ENCODE measurements at regions not wholly inside any gene's neighbourhood (a gene's known extent, or its start where the extent isn't known, plus 50 kb on each side); places are given as distances from the start of the nearest gene placed in this dataset.
"Not testable (repeated sequence)": the region's sequence is repeated elsewhere in the genome, so short reads cannot be mapped to it uniquely, and the experiment has no call there.

DNA sequence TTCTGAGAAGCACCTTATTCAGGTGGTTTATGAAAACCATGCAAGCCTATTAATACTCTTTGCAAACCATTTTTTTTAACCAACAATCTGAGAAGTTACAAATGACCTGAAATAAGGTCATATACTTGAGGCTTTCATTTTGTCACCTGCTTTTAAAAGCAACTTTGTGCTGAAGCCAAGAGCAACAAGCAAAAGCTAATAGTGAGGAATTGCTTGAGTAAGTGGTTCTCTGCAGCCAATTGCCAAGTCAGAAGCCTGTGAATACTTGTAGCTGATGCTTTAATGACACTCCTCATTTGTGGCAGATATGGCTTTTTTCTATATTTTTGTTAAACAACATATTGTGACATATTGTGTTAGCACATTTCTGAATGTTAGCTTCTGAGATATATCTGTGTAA is 126.7 kb upstream of the ZNF608 start:
- DNase-seq, result no peak

DNA sequence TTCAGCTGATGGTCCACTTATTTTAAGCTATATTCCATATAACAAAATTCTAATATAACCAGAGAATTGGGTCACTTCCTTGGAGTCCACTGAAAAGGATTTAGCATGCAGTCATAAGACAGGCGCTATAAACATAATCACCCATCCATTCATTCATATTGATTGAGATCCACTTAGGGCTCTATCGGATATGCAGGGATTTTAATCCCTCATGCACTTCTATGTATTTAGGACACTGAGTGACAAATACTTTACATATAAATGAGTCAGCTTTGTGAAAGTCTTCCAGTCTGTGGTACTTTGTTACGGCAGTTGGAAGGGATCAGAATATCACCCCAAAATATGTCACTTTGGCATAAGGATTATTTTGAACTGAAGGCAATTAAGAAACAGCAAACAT is 127.3 kb upstream of the ZNF608 start:
- no peak for DNase-seq

DNA sequence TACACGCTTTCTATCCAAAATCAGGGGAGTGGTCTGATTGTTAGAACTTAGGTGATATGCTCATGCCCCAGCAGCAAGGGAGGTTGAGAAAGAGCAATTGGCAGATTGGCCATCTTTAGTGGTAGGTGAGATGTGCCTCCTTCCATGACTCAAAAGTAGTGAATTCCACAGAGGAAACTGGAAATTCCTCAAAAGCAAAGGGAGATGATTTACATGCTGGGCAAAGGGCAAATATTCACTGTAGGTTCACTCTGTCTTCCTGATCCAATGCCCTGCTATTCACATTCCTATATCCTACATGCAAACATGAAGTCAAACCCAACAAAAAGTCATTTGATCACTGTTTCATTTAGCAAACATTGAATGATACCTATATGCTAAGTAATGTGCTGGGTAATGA is 130.1 kb upstream of the ZNF608 start:
- DNase-seq, result no peak

DNA sequence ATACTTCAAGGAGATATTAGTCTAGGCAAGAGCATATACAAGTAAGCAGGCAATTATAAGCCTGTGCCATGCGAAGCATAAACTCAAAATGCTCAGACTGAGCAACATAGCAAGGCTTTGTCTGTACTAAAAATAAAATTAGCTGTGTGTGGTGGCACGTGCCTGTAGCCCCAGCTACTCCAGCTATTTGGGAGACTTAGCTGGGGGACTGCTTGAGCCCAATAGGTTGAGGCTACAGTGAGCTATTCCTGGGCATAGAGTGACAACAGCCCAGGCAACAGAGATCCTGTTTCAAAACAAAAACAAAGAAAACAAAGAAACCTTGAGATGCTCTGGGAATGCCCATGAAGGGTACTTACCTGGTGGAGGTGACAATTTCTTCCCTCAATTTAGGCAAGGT is 130.5 kb upstream of the ZNF608 start:
- no peak for DNase-seq

DNA sequence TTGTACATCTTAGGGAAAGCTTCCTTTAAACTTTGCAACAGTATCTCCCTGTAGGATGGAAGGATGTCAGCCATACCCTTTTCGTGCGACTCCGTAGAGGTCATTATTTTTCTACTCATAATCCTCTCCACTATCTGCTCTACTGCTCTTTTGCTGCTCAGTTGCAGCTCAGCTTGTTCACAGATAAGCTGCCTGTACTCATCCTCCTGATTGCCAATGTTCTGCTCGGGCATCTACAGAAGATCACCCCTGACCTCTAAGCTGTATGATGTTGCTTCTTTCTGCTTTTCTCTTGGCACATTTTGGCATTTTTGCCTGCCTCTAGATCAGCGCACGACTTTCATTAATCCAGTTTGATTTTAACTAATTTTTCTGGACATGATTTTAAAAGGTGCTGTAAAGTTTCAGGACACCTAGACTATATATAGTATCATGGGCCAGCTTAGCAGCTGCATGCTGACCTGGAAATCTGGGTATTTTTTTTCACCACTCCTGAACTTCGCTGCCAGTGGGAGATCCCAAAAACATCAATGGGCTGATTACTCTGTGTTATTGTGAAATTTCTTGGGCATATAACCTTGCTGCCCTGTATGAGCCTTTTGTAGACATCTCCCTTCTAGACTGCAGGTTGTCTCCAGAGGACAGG is 131.2 kb upstream of the ZNF608 start:
- no peak for DNase-seq

DNA sequence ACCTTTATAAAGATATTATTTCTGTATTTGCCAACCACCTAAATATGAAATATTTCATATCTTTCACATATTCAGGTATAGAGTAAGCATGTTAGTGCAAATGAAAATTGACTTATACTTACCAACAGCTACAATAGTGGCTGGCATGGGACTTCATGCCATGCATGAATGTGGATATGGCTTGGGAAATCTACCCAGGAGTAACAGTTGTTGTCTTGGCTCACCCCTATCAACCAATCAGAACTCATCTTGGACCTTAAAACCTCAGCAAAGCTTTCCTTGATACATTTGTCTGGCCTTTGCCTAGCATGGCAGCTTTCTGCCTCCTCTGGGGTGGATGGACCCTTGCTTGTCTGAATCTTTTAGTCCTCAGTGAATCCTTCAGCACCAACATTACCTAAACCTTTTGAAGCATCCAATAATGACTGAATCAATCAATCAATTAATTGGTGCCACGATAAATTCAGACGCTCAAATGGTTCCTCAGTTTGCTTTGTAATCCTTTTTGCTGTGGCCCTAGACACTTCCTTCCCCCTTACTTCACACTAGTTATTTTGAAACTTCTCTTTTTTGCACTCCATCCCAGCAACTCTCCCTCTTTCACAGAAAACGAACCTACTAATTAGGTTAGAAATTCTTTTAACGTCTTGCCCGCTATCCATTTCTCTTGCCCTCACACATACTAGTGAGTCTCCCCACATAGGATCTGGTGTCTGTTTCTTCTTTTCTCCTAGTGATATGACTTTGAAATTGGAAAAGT is 132.3 kb upstream of the ZNF608 start:
- DNase-seq, result no peak

DNA sequence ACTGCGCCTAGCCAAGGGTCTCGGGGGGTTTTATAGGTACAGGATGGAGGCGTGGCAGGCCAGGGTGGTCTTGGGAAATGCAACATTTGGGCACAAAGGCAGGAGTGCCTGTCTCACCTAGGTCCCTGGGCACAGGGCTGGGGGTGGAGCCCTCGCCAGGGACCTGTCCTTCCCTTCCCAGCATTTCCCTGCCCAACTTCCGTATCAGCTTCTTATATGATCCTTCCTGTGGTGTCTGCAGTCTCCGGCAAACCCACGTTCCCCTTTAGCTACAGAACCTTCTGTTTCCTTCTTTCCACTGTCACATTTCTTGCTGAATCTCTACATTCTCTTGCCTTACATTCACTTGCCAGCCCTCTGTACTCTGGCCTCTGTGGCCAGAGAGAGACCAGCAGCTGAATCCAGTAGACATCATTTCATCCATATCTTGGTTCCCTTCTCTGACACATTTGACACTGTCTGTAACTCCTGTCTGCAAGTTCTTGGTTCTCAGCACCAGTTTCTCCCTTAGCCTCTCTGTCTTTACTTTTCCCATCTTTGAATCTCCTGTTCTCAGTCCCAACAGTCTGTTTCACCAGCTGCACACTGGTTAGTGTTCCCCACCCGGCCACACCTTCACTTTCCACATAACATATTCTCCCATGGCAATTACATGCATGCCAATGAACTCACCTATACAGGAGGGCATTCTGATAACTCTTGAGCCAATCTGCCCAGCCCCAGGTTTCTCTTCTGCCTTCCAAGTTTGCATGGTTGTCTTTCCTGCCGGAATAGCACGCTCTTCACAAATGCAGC is 134.7 kb upstream of the ZNF608 start:
- no peak for DNase-seq

DNA sequence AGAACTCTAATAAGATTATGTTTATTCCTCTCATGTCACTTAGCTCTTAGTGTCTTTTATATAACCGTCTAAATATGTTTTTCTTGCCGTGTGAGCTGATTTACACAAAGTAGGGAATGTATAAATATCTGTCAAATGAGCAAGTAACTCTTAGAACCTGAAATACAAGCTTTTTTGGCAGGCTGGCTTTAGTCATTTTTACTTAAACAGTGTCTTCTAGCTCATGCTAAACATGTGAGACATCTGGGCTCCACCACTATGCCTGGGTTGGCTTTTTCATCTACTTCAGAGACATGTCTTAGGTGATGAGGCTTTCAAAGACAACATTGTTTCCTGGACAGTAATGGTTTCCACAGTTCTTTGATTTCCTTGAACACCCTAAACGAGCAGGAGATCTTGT is 137.2 kb upstream of the ZNF608 start:
- no peak for DNase-seq

DNA sequence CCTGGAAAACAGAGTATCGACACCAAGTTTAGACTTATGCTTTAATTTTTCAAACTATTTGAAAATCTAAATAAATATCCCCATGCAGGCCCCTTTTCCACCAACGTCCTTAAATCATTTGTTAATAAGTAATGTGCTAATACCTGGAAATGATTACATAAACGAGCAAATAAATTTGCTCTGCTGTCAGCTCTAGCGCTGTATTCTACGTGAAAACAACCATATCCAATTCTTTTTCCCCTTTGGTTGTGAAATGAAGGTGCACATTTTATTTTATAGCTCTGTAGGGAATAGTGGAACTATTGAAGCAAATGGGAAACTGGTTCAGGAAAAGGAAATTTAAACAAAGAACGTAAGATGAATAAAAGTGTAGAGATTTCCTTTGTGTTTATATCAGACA is 137.7 kb upstream of the ZNF608 start:
- DNase-seq, result no peak

DNA sequence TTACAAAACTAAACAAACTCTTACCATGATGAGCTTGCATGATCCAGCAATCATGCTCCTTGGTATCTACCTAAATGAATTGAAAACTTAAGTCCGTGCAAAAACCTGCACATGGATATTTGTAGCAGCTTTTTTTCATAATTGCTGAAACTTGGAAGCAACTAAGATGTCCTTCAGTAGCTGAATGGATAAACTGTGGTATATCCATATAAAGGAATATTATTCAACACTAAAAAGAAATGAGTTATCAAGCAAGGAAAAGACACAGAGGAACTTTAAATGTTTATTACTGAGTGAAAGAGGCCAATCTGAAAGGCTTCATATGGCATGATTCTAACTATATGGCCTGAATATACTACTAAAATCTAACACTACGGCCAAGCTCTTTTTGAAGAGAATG is 139.1 kb upstream of the ZNF608 start:
- no peak for DNase-seq

DNA sequence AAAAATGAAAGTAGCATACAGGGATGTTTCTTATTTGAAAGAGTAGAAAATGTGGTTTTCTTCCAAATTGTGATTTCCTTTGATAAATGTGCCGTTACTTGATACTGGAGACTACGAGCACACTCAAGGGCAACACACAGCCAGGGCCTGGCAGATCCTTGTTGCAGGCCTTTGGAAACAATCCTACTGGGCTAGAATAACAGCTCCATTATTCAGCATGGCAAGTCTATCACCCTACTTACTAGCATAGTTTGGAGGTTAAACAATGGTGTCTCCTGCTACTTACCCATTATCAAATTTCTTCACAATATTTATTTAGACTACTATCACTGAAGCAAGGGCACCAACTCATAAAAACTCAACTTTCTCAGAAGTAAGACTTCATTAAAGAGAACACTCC is 140.8 kb upstream of the ZNF608 start:
- DNase-seq, result no peak

DNA sequence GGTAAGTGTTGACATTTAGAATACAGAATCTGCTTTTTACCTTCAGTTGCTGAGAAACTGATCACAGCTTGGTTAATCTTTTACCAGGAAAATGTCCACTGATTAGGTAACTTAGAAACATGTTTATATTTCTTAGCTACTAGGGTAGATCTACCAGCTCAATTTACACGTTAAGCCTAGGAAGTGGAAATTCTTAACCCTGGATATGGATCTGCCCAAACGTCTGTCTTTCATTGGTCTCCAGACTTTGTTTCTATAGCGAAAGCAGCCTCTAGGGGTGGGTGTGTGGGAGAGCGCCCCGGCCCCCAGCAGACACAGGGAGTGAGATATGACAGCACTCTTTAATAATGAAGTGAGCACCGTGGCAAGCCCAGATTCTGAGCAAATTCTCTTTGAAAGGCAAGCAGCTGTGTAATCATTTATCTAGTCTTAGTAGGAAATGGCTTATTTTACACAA is 141.6 kb upstream of the ZNF608 start:
- no peak for DNase-seq

DNA sequence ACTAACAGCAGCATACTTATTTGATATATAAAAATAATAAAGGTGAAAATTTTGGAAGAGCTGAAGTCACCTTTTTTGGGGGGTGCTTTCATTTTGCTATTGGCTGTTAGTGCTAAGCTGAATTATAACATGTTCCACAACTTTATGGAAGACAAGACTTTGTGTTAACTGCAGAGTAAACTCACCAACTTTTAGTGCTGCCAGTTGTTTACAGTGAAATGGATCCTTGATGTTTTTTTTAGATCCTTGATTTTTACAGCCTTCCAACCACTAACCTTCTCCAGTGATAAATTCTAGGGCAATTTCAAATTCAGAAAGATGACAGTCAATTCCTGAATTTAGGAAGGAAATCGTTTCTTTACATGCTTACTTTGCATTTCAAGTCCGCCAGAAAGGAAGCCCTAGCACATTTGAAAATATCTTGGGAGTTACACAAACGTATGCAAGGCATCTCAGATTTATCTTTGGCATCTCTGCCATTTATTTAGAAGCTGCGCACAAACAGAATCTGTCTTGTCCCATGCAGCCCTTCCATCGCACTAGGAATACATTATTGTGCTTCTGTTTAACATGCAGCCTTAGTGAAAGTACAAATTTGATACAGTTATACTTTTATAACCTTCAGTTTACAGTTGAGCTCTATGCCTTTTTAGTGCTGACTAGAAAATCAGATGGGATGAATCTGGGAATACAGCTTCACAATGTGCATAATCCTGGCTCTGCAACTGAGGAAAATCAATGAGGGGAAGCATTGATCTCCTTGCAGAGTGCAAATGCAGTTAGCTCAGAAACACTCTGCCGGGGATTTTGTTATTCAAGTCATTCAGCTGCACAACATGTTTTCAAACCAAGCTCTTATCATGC is 142.4 kb upstream of the ZNF608 start:
- no peak for DNase-seq

DNA sequence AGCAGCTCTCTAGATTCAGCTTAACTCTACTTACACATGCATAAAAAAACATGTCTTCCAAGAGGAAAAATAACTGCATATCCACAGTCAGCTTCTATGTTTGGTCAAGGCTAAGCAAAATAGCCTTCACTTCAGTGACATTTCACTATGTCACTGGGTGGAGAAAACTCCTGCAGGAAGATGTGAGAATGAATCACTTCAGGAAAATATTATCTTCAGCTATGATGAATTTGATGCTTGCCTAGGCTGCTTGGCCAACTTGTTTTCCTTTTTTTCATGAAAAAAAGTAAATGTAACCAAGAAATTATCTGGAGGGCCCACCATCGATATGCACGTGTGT is 143.0 kb upstream of the ZNF608 start:
- no peak for DNase-seq

DNA sequence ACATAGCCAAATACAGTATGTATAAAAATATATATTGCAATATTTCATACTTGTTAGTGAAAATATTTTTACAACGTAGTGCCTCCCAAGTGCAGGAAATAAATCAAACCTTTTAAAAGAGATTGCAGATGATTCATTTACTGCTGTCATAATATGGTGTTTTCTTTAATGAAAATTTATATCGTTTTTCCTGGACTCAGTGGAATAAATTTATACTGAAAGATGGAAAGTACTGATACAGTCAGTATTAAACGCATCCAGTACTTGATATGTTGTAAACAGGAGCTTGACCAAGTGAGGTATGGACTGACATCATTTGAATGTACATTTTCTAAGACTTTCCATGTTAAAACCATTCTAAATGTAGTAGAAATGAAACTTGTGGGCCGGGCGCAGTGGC is 143.4 kb upstream of the ZNF608 start:
- DNase-seq, result no peak

DNA sequence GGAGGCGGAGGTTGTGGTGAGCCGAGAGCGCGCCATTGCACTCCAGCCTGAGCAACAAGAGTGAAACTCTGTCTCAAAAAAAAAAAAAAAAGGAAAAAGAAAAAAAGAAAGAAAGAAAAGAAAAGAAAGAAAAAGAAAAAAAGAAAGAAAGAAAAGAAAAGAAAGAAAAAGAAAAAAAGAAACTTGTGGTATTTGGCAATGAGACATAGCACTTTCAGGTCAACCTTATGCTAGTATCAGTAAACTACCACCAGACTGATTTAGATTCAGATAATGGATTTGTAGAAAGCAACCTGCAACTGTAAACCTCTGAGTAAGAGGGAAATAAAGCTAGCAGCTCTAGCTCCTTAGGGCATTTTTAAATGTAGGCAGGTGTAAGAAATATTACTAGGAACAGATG is 144.0 kb upstream of the ZNF608 start:
- DNase-seq, result not testable (repeated sequence)

DNA sequence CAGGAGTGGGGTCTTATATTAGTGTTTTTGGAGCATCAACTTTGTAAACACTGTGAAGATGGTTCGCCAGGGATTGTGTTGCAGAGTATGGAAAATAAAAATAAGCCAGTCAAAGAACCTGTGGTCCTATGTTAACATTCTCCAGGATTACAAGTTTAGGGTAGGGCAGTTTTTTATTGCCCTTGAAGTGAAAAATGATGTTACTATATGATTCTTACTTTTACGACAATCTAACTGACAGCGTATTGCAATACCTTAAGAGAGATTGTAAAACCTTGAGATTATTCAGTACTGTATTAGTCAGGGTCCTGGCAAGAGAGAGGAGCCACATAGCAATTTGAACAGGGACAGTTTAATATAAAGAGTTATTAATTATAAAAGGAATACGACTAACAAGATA is 144.7 kb upstream of the ZNF608 start:
- no peak for DNase-seq

DNA sequence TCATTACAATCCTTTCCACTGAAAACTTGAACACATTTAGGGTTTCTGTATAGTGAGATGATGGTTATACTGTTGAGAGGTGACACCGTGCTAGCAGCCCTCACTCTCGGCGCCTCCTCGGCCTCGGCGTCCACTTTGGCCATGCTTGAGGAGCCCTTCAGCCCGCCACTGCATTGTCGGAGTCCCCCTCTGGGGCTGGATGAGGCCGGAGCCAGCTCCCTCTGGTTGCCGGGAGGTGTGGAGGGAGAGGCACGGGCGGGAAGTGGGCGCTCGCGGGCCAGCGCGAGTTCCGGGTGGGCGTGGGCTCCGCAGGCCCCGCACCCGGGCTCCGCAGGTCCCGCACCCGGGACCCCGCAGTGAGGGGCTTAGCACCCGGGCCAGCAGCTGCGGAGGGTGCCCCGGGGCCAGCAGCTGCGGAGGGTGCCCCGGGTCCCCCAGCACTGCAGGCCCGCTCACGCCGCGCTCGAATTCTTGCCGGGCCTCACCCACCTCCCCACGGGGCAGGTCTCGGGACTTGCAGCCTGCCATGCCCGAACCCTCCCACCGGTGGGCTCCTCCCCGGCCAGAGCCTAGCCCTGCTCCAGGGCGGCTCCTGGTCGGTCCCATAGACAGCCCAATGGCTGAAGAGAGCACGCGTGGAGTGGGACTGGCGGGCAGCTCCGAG is 145.9 kb upstream of the ZNF608 start:
- DNase-seq, result no peak

DNA sequence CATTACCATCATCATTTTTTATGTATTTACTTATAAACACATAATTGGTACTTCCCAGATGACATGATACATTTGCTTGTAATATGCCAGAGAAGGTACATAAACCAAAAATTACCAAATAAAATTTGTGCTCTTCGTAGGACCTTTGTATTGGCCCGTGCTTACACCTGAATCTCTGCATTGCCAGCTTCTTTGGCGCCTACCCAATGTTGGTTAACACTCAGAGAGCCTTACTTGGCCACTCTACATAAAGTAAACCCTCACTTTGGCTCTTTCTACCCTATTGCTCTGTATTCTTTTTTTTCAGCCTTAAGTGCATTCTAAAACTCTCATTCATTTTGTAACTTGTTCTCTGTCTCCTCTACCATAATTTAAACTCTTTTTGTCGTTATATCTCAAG is 148.1 kb upstream of the ZNF608 start:
- no peak for DNase-seq

DNA sequence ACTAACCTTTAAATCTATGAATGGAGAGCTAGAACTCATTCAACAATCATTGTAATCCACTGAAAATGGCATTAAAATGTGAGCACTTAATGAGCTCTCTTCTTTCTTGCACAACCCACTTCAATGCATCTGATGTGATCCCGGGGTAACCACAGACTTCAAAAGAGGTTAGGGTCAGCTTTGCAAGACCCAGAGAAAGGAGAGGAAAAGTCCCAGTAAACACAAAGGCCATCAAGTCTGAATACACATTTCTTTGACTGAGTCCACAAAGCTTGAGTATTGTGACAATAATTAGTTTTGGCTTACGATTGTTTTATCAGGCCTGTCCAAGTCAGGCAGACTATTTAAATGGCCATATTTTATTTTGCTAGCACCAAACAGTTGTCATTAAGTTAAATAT is 148.8 kb upstream of the ZNF608 start:
- DNase-seq, result no peak

DNA sequence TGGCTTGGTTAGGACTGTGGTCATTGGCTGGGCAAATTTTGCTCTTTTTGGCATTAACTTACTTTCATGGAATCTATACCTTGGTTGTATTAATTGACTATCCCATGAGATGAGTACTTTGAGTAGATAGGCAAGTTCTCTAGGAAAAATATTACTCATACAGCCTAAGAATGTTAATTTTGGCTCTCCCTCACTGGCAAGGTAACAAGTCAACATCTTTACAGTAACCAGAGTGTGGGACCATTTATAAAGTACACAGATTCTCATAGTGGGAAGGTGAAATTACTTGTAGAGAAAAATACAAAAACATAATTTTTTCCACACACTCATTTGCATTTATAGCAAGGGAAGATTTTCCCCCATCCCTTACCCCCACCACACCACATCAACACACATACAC is 154.6 kb upstream of the ZNF608 start:
- DNase-seq, result no peak

DNA sequence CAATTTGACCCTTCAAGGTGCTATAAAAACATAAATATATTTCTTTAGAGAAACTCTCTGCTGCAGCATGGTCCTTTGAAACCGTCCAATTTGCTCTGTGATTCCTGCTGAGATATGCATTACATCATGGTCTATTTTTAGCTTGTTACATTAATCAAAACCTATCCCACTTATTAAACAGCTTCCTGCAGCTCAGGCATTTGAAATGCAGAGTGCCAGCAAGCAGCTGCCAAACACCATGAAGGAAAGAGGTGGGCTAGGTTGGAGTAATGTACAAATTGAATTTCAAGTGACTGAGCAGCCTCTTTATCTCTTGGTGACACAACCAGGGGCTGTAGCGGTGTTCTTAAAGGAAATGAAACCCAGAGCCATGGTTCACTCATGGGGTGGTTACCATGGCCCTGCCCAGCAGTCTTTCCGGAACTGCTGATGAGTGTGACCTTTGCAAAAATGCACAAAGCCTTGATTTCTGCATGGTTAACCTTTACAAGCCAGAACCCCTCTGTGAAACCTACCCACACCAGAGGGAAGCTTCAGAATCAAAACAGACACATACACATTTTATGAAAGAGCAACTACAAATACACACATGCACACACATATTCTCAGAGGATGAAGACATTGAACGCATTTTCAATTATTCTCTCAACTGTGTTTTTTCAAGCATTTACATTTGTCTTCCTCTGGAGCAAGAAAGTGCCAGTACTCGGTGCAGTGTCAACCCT is 155.8 kb upstream of the ZNF608 start:
- no peak for DNase-seq

Measured in SIG-M5 (cell line).